ENCODE measurements at regions not wholly inside any gene's neighbourhood (a gene's known extent, or its start where the extent isn't known, plus 50 kb on each side); places are given as distances from the start of the nearest gene placed in this dataset.

DNA sequence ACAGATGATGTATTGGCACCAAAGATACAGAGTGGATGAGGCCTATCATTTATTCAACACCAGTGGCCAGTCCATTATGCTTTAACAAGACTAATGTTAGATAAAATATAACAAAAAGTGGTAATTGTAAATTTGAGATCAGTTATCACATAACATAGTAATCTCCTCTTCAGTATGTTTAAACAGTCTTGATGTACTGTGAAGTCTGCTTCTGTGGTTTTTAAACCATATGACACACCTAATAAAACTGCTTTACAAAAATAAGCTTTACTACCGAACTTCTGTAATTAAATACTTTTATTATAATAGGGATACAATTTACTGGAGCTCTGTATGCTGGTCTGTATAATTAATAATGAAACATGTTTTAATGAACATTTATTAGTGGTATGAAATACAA is 2156.1 kb upstream of the CELF4 start:
- TF ChIP-seq CBX5 (IDR thresholded peaks at IDR 0.05; ENCODE audit: low read depth, low read length) (no peak), RXRA (IDR thresholded peaks at IDR 0.05; ENCODE audit: insufficient read depth, low read depth, low read length) (no peak), CTBP2 (IDR thresholded peaks at IDR 0.05; ENCODE audit: borderline replicate concordance, insufficient read depth, insufficient read length, low read length) (no peak), YY1 (IDR thresholded peaks at IDR 0.05; ENCODE audit: low read depth, low read length) (no peak), POLR2A (IDR thresholded peaks at IDR 0.05; ENCODE audit: control extremely low read depth in 1 of 2, low read depth in 2 of 2, low read length in 2 of 2) (no peak)
- TF ChIP-seq, protein P1, sequence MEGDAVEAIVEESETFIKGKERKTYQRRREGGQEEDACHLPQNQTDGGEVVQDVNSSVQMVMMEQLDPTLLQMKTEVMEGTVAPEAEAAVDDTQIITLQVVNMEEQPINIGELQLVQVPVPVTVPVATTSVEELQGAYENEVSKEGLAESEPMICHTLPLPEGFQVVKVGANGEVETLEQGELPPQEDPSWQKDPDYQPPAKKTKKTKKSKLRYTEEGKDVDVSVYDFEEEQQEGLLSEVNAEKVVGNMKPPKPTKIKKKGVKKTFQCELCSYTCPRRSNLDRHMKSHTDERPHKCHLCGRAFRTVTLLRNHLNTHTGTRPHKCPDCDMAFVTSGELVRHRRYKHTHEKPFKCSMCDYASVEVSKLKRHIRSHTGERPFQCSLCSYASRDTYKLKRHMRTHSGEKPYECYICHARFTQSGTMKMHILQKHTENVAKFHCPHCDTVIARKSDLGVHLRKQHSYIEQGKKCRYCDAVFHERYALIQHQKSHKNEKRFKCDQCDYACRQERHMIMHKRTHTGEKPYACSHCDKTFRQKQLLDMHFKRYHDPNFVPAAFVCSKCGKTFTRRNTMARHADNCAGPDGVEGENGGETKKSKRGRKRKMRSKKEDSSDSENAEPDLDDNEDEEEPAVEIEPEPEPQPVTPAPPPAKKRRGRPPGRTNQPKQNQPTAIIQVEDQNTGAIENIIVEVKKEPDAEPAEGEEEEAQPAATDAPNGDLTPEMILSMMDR (IDR thresholded peaks at IDR 0.05; ENCODE audit: control extremely low read depth in 1 of 3, insufficient read depth in 1 of 3, low read depth in 1 of 3, low read length in 3 of 3) = no peak

Data from H1 (cell line).